HG03064 (cell line): ENCODE measurements at regions not wholly inside any gene's neighbourhood (a gene's known extent, or its start where the extent isn't known, plus 50 kb on each side); places are given as distances from the start of the nearest gene placed in this dataset.
"Not testable (repeated sequence)": the region's sequence is repeated elsewhere in the genome, so short reads cannot be mapped to it uniquely, and the experiment has no call there.

ENCODE experiments used
- ATAC-seq: cut with Tn5 transposase; IDR thresholded peaks from one replicate; pipeline ENCODE4 v1.9.1; 2021; ENCODE audit warnings: low read depth; ENCODE audit not compliant: unreplicated experiment

GRCh38 chr7:119037941-119038340, 813.4 kb downstream of the ANKRD7 start:
- no peak for ATAC-seq

- ATAC-seq, result no peak
Observed at GRCh38 chr7:119046068-119046467, 821.6 kb downstream of the ANKRD7 start.

GRCh38 chr7:119065966-119066365, 841.5 kb downstream of the ANKRD7 start:
- no peak for ATAC-seq

- ATAC-seq, result no peak
Observed at GRCh38 chr7:119086026-119086425, 861.5 kb downstream of the ANKRD7 start.

GRCh38 chr7:119090851-119091250, 866.3 kb downstream of the ANKRD7 start:
- no peak for ATAC-seq

GRCh38 chr7:119096683-119097082, 872.2 kb downstream of the ANKRD7 start:
- ATAC-seq, result no peak

GRCh38 chr7:119100611-119101258, 876.2 kb downstream of the ANKRD7 start:
- not testable (repeated sequence) for ATAC-seq

GRCh38 chr7:119102291-119102690, 877.8 kb downstream of the ANKRD7 start:
- ATAC-seq, result no peak

GRCh38 chr7:119105381-119105780, 880.9 kb downstream of the ANKRD7 start:
- no peak for ATAC-seq

- no peak for ATAC-seq
Observed at GRCh38 chr7:119123326-119123725, 898.8 kb downstream of the ANKRD7 start.

GRCh38 chr7:119127706-119128105, 903.2 kb downstream of the ANKRD7 start:
- no peak for ATAC-seq

- no peak for ATAC-seq
Observed at GRCh38 chr7:119132436-119132835, 907.9 kb downstream of the ANKRD7 start.

- no peak for ATAC-seq
Observed at GRCh38 chr7:119167431-119167830, 942.9 kb downstream of the ANKRD7 start.

- ATAC-seq, result no peak
Observed at GRCh38 chr7:119172043-119172442, 947.5 kb downstream of the ANKRD7 start.

- ATAC-seq, result no peak
Observed at GRCh38 chr7:119175911-119176627, 951.6 kb downstream of the ANKRD7 start.

- ATAC-seq, result no peak
Observed at GRCh38 chr7:119177863-119178262, 953.4 kb downstream of the ANKRD7 start.

GRCh38 chr7:119184124-119184788, 959.8 kb downstream of the ANKRD7 start:
- ATAC-seq, result no peak

- no peak for ATAC-seq
Observed at GRCh38 chr7:119196183-119196582, 971.7 kb downstream of the ANKRD7 start.

- ATAC-seq, result peak; percentile 6
Observed at GRCh38 chr7:119197172-119197876, 972.8 kb downstream of the ANKRD7 start.

GRCh38 chr7:119197877-119198527, 973.5 kb downstream of the ANKRD7 start:
- peak; percentile 90 for ATAC-seq

- no peak for ATAC-seq
Observed at GRCh38 chr7:119219663-119220062, 995.2 kb downstream of the ANKRD7 start.
